HG02943 (cell line): ENCODE measurements at regions not wholly inside any gene's neighbourhood (a gene's known extent, or its start where the extent isn't known, plus 50 kb on each side); places are given as distances from the start of the nearest gene placed in this dataset.
"Not testable (repeated sequence)": the region's sequence is repeated elsewhere in the genome, so short reads cannot be mapped to it uniquely, and the experiment has no call there.

ENCODE experiments used
- ATAC-seq: cut with Tn5 transposase; IDR thresholded peaks from one replicate; pipeline ENCODE4 v1.9.1; 2021; ENCODE audit warnings: mild to moderate bottlenecking, low read depth, moderate library complexity; ENCODE audit not compliant: unreplicated experiment

GRCh38 chr2:128591022-128591860, 272.6 kb upstream of the HS6ST1 start:
- no peak for ATAC-seq

- ATAC-seq: no peak
Measured at GRCh38 chr2:128591861-128592822, 273.5 kb upstream of the HS6ST1 start.

- ATAC-seq: no peak
Measured at GRCh38 chr2:128593518-128593878, 274.8 kb upstream of the HS6ST1 start.

- no peak for ATAC-seq
Measured at GRCh38 chr2:128593879-128594650, 275.4 kb upstream of the HS6ST1 start.

GRCh38 chr2:128594651-128594910, 275.9 kb upstream of the HS6ST1 start:
- ATAC-seq: no peak

GRCh38 chr2:128594953-128595677, 276.4 kb upstream of the HS6ST1 start:
- no peak for ATAC-seq

GRCh38 chr2:128595763-128596395, 277.2 kb upstream of the HS6ST1 start:
- no peak for ATAC-seq

GRCh38 chr2:128596396-128597120, 277.9 kb upstream of the HS6ST1 start:
- ATAC-seq: no peak

GRCh38 chr2:128597121-128597762, 278.6 kb upstream of the HS6ST1 start:
- ATAC-seq: no peak

GRCh38 chr2:128598260-128598659, 279.6 kb upstream of the HS6ST1 start:
- ATAC-seq: not testable (repeated sequence)

GRCh38 chr2:128598862-128599441, 280.3 kb upstream of the HS6ST1 start:
- no peak for ATAC-seq

- ATAC-seq: no peak
Measured at GRCh38 chr2:128599700-128600099, 281.0 kb upstream of the HS6ST1 start.

GRCh38 chr2:128600581-128601297, 282.1 kb upstream of the HS6ST1 start:
- no peak for ATAC-seq

GRCh38 chr2:128601298-128602037, 282.8 kb upstream of the HS6ST1 start:
- no peak for ATAC-seq

- ATAC-seq: no peak
Measured at GRCh38 chr2:128602038-128602698, 283.5 kb upstream of the HS6ST1 start.

GRCh38 chr2:128602699-128603101, 284.0 kb upstream of the HS6ST1 start:
- no peak for ATAC-seq
